ENCODE measurements at regions not wholly inside any gene's neighbourhood (a gene's known extent, or its start where the extent isn't known, plus 50 kb on each side); places are given as distances from the start of the nearest gene placed in this dataset.
"Not testable (repeated sequence)": the region's sequence is repeated elsewhere in the genome, so short reads cannot be mapped to it uniquely, and the experiment has no call there.

DNA sequence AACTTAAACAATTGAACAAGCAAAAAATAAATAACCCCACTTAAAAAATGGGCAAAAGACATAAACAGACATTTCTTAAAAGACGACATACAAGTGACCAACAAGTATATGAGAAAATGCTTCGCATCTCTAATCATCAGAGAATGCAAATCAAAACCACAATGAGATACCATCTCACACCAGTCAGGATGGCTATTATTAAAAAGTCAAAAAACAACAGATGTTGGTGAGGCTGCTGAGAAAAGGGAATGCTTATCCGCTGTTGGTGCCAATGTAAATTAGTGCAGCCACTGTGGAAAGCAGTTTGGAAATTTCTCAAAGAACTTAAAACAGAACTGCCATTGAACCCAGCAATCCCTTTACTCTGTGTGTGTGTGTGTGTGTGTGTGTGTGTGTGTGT lies 122.2 kb upstream of the TGFBR2 start:
- H3K27me3 ChIP-seq (ENCODE audit: insufficient read depth, low read length); H3K4me1 ChIP-seq (ENCODE audit: insufficient read depth, low read length); H3K27ac ChIP-seq (ENCODE audit: low read length); H3K4me3 ChIP-seq (ENCODE audit: low read length); H3K9ac ChIP-seq (ENCODE audit: low read depth, low read length); H3K36me3 ChIP-seq (ENCODE audit: insufficient read depth, low read depth, low read length): not testable (repeated sequence)
- peaks cover 11% of the 10 kb centered on the region; the same call in 1 of the 2 replicates for H3K9me3 ChIP-seq (ENCODE audit: insufficient read depth, low read depth, low read length)

DNA sequence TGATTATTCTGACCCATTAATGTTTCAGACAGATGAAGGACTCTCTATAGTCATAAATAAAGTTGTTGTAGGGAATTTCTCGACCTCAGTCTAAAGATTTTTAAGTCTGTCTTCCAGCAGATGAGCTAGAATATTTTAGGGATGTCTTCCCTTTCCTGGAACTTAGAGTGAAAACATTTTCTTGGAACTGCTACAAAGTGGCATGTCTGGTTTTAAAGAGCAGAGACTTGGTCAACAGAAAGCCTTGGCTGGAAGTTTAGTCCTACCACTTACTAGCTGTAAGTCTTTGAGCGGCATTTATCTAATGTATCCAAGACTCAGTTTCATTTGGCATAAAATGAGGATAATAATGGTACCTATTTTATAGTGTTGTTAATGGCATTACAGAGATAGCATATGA lies 120.0 kb upstream of the TGFBR2 start:
- H3K4me1 ChIP-seq (ENCODE audit: insufficient read depth, low read length), result no peaks in the 10 kb centered on the region
- H3K27me3 ChIP-seq (ENCODE audit: insufficient read depth, low read length), result no peaks in the 10 kb centered on the region
- no peaks in the 10 kb centered on the region for H3K36me3 ChIP-seq (ENCODE audit: insufficient read depth, low read depth, low read length)
- no peaks in the 10 kb centered on the region for H3K9me3 ChIP-seq (ENCODE audit: insufficient read depth, low read depth, low read length)
- H3K9ac ChIP-seq (ENCODE audit: low read depth, low read length), result no peak overlapping the region
- H3K27ac ChIP-seq (ENCODE audit: low read length), result no peak overlapping the region
- no peak overlapping the region for H3K4me3 ChIP-seq (ENCODE audit: low read length)

DNA sequence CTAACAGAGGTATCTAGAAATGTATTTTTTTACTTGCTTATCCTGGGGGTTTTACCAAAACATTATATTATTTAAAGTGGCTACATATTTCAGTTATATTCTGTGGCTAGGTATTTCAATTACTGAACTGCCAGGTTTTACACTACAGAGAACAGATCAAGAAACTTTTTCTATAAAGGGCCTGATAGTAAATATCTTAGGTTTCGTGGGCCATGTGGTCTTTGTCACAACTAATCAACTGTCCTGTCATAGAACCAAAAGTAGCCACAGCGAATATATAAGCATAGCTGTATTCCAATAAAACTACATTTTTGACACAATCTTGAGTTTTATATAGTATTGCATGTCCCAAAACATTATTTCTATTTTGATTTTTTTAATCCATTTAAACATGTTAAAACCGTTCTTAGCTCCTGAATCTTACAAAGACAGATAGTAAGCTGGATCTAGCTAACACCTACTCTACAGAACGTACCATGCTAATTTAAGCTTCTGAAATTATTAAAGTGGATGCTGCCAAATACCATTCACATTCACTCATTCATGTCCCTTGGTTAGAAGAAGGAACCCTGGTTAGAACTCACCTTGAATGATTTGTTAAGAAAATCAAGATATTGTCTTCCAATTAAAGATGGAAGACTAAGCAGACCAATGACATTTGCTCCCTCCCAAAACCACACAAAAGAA lies 118.2 kb upstream of the TGFBR2 start:
- no peaks in the 10 kb centered on the region for H3K36me3 ChIP-seq (ENCODE audit: insufficient read depth, low read depth, low read length)
- H3K27me3 ChIP-seq (ENCODE audit: insufficient read depth, low read length), result no peaks in the 10 kb centered on the region
- H3K4me3 ChIP-seq (ENCODE audit: low read length), result no peak overlapping the region
- H3K27ac ChIP-seq (ENCODE audit: low read length), result no peak overlapping the region
- H3K9me3 ChIP-seq (ENCODE audit: insufficient read depth, low read depth, low read length), result no peaks in the 10 kb centered on the region
- no peak overlapping the region for H3K9ac ChIP-seq (ENCODE audit: low read depth, low read length)
- H3K4me1 ChIP-seq (ENCODE audit: insufficient read depth, low read length), result peaks cover 7% of the 10 kb centered on the region; the same call in 1 of the 2 replicates

DNA sequence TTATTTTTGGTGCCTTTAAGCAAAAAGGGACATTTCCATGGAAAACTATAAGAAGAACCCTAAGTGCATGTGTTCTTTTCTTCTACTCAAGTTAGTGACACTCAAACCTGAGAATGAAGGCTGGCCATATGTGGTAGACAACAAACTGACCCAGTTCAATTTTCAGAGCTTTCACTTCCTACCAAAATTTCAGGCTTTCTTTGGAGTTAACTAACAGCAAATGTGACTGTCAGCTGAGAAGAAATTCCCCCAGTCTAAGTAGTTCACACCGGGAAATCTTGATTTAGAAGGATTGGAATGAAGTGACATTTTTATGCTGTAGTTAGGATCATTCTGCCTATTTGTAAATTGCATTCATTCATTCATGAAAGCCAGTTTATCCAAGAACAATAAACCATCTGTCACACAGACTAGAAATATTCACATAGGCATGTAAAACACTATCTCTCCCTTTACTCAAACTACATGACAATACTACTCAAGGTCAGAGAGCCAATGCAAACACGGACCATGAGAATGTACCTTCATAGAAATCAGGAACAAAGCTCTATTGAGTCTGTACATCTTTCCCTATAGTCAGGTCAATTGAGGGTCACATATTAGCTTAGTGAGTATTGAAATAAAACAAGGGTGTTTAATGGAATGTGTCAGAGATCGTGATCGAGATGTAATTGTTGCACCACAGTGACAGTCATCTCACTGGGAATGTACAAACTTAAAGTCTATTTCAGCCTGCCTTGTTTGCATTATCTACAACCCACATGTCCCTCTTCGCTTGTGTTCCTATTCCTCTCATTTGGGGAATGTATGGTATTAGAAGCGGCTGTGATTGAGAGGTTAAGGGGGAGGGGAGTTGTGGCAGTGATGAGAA lies 113.8 kb upstream of the TGFBR2 start:
- H3K9ac ChIP-seq (ENCODE audit: low read depth, low read length), result no peak overlapping the region
- H3K36me3 ChIP-seq (ENCODE audit: insufficient read depth, low read depth, low read length), result no peaks in the 10 kb centered on the region
- no peak overlapping the region for H3K27ac ChIP-seq (ENCODE audit: low read length)
- no peak overlapping the region for H3K4me3 ChIP-seq (ENCODE audit: low read length)
- H3K9me3 ChIP-seq (ENCODE audit: insufficient read depth, low read depth, low read length), result no peaks in the 10 kb centered on the region
- H3K4me1 ChIP-seq (ENCODE audit: insufficient read depth, low read length), result peaks cover 19% of the 10 kb centered on the region
- H3K27me3 ChIP-seq (ENCODE audit: insufficient read depth, low read length), result no peaks in the 10 kb centered on the region

DNA sequence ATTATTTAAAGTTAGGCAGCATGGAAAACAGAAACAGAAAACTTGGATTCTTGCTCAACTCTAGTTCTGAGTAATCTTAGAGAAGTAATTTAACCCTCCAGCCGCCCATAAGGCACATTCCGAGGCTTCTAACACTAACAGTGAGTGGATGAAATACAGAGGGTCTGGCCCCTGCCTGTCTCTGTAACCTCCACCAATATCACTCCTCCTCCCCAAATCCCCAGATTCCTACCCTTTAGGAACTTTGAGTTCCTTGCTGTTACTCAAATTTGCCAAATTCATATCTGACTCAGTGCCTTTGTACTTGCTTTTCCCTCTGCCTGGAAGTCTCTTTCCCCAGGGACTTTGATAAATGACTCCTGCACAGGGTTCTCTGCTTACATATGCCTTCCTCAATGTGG lies 112.5 kb upstream of the TGFBR2 start:
- Histone ChIP-seq H3K27ac (ENCODE audit: low read length) (no peak overlapping the region), H3K27me3 (ENCODE audit: insufficient read depth, low read length) (no peaks in the 10 kb centered on the region), H3K9me3 (ENCODE audit: insufficient read depth, low read depth, low read length) (no peaks in the 10 kb centered on the region), H3K36me3 (ENCODE audit: insufficient read depth, low read depth, low read length) (no peaks in the 10 kb centered on the region), H3K4me1 (ENCODE audit: insufficient read depth, low read length) (peaks cover 19% of the 10 kb centered on the region), H3K4me3 (ENCODE audit: low read length) (no peak overlapping the region), H3K9ac (ENCODE audit: low read depth, low read length) (no peak overlapping the region)

DNA sequence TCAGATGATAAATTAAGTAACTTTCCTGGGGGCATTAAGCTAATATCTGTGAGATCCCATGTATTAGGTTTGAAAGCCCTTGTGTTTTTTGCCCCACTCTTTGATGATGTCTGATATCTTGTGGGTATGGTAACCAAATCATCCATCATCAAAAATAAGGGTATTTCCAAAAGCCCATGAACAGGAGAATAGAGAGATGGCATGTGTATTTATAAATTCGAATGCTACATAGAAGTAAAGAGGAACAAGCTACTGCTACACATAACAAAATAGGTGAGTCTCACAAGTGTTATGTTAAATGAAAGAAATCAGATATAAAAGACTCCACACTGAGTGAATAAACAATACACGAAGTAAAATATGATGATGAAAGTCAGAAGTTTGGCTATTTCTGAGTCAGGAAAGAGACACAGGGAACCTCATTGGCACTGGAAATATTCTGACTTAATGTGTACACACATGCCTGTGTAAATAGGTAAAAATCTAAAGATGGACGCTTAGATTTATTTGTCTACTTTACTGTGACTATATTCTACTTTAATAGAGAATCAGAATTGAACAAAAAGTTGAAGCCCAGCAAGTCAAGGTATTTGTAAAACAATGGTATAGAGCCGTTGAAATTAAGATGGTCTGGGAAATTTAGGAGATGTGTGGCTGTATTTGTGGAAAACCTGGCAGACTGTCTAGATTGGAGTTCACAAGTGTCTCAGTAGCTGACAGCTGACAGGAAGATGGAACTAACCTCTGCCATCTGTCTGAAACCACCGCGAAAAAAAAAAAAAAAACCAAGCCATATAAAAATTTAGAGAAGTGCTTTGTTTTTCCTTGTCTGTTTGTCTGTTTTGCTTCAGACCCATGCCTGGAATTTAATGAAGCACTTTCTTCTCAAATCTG lies 111.0 kb upstream of the TGFBR2 start:
- H3K4me3 ChIP-seq (ENCODE audit: low read length), result no peak overlapping the region
- H3K4me1 ChIP-seq (ENCODE audit: insufficient read depth, low read length), result peaks cover 19% of the 10 kb centered on the region
- no peak overlapping the region for H3K9ac ChIP-seq (ENCODE audit: low read depth, low read length)
- H3K27me3 ChIP-seq (ENCODE audit: insufficient read depth, low read length), result no peaks in the 10 kb centered on the region
- no peaks in the 10 kb centered on the region for H3K9me3 ChIP-seq (ENCODE audit: insufficient read depth, low read depth, low read length)
- no peak overlapping the region for H3K27ac ChIP-seq (ENCODE audit: low read length)
- H3K36me3 ChIP-seq (ENCODE audit: insufficient read depth, low read depth, low read length), result no peaks in the 10 kb centered on the region

DNA sequence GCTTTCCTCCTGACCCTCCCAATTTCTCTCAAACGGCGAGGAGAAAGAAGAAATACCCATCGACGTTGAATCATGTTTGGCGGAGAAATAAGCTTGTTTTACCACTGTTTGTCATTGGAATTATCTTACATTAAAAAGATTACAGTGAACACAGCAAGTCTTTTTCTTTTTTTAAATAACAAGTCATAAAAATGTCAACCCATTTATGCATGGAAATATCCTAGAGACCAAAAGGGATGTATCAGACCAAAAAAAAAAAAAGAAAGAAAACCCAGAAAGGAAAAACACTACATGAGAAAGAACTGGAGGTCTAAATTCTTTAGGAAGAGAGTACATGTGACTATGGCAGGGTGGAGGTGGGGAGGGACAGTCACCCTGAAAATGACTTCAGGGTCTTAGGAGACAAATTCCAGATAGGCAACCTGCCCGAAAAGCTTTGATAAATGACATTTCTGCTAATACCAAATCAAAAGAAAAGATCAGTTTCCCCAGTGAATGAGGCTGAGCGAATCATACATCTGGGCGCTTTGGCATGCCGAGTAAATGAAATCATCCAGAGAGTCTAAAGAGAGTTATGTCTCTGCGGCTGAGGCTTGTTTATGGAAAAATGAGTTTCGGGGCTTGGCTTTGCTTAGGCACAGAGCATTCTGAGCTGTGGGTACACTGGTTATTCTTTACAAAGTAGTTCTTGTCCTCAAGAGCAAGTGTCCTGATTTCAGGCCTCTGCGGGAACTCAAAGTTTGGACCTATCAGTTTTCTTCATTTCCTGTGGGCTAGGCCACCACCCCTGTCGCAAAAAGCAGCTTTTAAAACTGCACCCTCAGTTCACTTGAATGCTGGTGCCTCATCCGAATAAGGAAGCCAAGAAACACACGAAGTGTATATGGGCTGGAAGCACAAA lies 110.1 kb upstream of the TGFBR2 start:
- no peak overlapping the region for H3K27ac ChIP-seq (ENCODE audit: low read length)
- no peaks in the 10 kb centered on the region for H3K27me3 ChIP-seq (ENCODE audit: insufficient read depth, low read length)
- H3K36me3 ChIP-seq (ENCODE audit: insufficient read depth, low read depth, low read length), result no peaks in the 10 kb centered on the region
- H3K4me3 ChIP-seq (ENCODE audit: low read length), result no peak overlapping the region
- H3K9me3 ChIP-seq (ENCODE audit: insufficient read depth, low read depth, low read length), result no peaks in the 10 kb centered on the region
- no peak overlapping the region for H3K9ac ChIP-seq (ENCODE audit: low read depth, low read length)
- peaks cover 19% of the 10 kb centered on the region for H3K4me1 ChIP-seq (ENCODE audit: insufficient read depth, low read length)

DNA sequence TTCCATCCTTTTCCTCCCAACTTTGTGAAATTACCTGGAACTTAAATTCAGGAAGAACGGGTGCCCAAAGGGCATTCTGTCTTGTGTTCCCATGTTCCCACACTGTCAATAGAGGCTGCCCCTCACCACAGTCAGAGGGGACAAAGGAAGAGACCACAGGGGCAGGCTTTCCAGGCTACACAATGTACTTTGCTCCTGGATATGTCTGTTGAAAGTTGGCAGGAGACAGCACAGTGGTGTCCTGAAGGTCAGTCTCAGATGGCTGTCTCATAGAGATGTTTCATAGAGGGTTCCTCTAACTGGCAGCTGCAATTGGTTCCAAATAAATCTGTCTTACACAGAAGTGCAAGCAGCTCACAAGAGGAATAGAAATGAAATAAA lies 107.8 kb upstream of the TGFBR2 start:
- no peak overlapping the region for H3K9ac ChIP-seq (ENCODE audit: low read depth, low read length)
- no peaks in the 10 kb centered on the region for H3K9me3 ChIP-seq (ENCODE audit: insufficient read depth, low read depth, low read length)
- H3K27me3 ChIP-seq (ENCODE audit: insufficient read depth, low read length), result no peaks in the 10 kb centered on the region
- H3K36me3 ChIP-seq (ENCODE audit: insufficient read depth, low read depth, low read length), result no peaks in the 10 kb centered on the region
- peaks cover 12% of the 10 kb centered on the region for H3K4me1 ChIP-seq (ENCODE audit: insufficient read depth, low read length)
- no peak overlapping the region for H3K4me3 ChIP-seq (ENCODE audit: low read length)
- no peak overlapping the region for H3K27ac ChIP-seq (ENCODE audit: low read length)

DNA sequence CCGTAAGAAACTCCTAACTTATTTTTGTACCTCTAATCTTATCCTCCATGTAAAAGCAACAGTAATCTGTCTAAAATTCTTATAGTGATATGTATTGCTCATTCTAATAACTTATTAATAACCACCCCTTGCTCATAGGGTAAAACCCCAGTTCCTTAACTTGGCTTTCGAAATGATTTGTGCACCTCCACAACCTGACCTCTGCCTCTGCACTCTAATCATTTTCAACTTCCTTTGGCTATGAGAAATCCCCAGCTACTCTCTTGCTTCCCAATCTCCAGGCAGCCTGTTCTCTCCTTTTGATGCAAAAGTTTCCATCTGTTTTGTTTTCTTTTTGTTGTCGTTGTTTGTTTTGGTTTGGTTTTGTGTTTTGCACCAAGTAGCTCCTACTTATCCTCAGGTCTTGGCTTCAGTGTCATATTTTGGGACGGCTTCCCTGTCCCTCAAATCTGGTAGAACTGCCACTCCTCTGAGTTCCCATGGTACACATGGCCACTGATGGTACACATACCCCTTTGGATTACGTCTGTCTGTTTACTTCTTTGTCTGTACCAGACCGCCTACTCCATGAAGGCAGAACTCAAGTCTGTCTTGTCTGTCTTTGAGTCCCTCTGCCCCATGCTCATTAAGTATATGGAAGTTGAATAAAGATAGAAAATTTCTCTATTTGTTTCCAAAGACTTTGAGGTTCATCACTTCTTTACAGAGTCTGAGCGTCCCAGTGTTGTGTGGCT lies 105.6 kb upstream of the TGFBR2 start:
- H3K27ac ChIP-seq (ENCODE audit: low read length), result no peak overlapping the region
- H3K4me1 ChIP-seq (ENCODE audit: insufficient read depth, low read length), result peaks cover 11% of the 10 kb centered on the region
- no peak overlapping the region for H3K4me3 ChIP-seq (ENCODE audit: low read length)
- no peaks in the 10 kb centered on the region for H3K27me3 ChIP-seq (ENCODE audit: insufficient read depth, low read length)
- H3K9me3 ChIP-seq (ENCODE audit: insufficient read depth, low read depth, low read length), result no peaks in the 10 kb centered on the region
- H3K36me3 ChIP-seq (ENCODE audit: insufficient read depth, low read depth, low read length), result no peaks in the 10 kb centered on the region
- H3K9ac ChIP-seq (ENCODE audit: low read depth, low read length), result no peak overlapping the region

DNA sequence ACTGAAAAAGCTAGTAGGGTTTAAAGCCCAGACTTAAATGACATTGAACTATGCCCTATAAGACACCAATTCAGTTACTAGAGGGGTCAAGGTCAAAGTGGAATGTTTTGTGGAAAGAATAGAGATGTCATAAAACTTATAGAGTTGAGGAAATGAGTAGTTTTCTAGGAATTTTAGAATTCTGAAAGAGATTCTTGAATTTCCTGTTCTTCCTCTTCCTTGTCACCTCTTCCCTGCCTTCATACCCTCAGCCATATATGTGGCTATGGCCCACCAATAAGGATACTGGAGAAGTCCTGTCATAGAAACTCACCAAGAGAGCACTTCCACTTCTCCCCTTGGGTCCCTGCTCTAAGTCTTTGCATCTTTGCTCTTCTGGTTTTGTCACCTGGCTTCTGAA lies 104.9 kb upstream of the TGFBR2 start:
- peaks cover 6% of the 10 kb centered on the region for H3K4me1 ChIP-seq (ENCODE audit: insufficient read depth, low read length)
- no peak overlapping the region for H3K9ac ChIP-seq (ENCODE audit: low read depth, low read length)
- H3K27me3 ChIP-seq (ENCODE audit: insufficient read depth, low read length), result no peaks in the 10 kb centered on the region
- H3K27ac ChIP-seq (ENCODE audit: low read length), result no peak overlapping the region
- no peaks in the 10 kb centered on the region for H3K9me3 ChIP-seq (ENCODE audit: insufficient read depth, low read depth, low read length)
- H3K36me3 ChIP-seq (ENCODE audit: insufficient read depth, low read depth, low read length), result no peaks in the 10 kb centered on the region
- no peak overlapping the region for H3K4me3 ChIP-seq (ENCODE audit: low read length)
